ENCODE measurements at regions not wholly inside any gene's neighbourhood (a gene's known extent, or its start where the extent isn't known, plus 50 kb on each side); places are given as distances from the start of the nearest gene placed in this dataset.
"Not testable (repeated sequence)": the region's sequence is repeated elsewhere in the genome, so short reads cannot be mapped to it uniquely, and the experiment has no call there.

GRCh38 chr1:5140136-5140535, 485.7 kb downstream of the AJAP1 start:
- no peak for DNase-seq (ENCODE audit: low spot score)

DNA sequence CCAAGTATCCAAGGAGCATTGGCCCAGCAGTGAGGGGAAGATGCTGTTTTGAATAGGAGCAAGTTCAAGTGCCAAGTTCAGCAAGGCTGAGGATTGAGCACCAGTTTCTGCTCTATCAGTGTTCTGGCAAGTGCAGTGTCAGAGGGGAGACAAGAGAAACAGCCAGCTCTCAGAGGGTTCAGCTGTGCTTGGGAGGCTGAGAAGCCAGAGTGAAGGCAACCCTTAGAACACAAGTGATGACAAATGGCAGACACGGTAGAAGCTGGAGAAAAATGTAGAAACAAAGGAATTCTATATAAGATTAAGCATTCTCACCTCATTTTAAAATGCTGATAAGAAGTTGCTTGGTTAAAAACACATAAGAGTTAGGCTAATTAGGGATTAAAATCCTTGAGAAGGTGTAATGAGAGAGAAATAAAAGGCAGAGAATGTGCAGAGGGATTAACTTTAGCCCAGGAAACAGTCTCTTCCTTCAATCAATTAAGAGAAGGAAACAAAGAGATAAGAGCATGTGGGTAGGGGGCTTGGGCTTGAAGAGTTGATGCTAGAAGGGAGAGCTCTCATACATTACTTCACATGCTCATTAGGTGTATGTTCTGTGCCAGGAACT, 475.4 kb downstream of the AJAP1 start:
- DNase-seq (ENCODE audit: low spot score): no peak

GRCh38 chr1:5125208-5125607, 470.8 kb downstream of the AJAP1 start:
- no peak for DNase-seq (ENCODE audit: low spot score)

- no peak for DNase-seq (ENCODE audit: low spot score)
Observed at GRCh38 chr1:5120559-5120958, 466.1 kb downstream of the AJAP1 start.

- DNase-seq (ENCODE audit: low spot score): no peak
Observed at GRCh38 chr1:5119366-5120234, 465.2 kb downstream of the AJAP1 start.

- DNase-seq (ENCODE audit: low spot score): not testable (repeated sequence)
Observed at GRCh38 chr1:5118771-5119170, 464.4 kb downstream of the AJAP1 start.

DNA sequence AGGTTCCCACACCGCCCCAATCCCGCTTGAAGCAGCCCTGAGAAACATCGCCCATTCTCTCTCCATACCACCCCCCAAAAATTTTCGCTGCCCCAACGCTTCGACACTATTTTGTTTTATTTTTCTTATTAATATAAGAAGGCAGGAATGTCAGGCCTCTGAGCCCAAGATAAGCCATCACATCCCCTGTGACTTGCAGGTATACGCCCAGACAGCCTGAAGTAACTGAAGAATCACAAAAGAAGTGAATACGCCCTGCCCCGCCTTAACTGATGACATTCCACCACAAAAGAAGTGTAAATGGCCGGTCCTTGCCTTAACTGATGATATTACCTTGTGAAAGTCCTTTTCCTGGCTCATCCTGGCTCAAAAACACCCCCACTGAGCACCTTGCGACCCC, 463.9 kb downstream of the AJAP1 start:
- not testable (repeated sequence) for DNase-seq (ENCODE audit: low spot score)

DNA sequence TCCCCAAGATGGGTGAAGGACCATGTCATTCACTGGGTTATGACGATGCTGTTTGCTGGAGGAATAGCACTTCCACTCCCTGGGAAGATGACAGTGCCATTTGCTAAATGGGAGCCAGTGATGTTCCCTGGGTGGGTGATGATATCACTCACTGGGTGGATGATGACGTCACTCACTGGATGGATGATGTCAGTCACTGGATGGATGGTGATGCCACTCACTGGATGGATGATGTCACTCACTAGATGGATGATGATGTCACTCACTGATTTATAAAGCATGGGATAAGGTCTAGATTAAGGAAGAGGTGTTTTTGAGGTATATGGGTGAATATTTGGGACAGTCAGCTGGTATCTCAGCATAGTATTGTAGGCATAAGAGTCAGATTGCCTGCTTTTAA, 457.2 kb downstream of the AJAP1 start:
- no peak for DNase-seq (ENCODE audit: low spot score)

- no peak for DNase-seq (ENCODE audit: low spot score)
Observed at GRCh38 chr1:5110508-5110907, 456.1 kb downstream of the AJAP1 start.

DNA sequence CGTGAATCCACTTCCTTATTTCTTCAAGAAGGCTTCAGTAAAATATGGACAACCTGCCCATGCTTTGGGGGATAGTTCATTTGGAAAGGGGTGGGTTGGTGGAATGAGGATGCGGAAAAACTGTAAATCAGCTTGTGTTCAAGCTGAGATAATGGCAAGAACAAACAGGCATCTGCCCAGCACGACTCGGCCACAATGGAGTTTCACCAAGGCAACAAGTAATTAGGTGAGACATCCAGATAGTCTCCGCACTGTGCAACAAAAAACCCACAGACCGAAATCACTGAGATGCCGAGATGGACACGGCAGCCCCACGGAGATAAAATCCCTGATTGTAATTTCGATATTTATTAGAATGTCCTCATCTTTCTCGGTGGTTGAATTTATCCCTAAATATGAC, 455.2 kb downstream of the AJAP1 start:
- DNase-seq (ENCODE audit: low spot score): no peak

GRCh38 chr1:5108740-5109139, 454.3 kb downstream of the AJAP1 start:
- DNase-seq (ENCODE audit: low spot score): no peak

GRCh38 chr1:5105744-5106143, 451.3 kb downstream of the AJAP1 start:
- no peak for DNase-seq (ENCODE audit: low spot score)

DNA sequence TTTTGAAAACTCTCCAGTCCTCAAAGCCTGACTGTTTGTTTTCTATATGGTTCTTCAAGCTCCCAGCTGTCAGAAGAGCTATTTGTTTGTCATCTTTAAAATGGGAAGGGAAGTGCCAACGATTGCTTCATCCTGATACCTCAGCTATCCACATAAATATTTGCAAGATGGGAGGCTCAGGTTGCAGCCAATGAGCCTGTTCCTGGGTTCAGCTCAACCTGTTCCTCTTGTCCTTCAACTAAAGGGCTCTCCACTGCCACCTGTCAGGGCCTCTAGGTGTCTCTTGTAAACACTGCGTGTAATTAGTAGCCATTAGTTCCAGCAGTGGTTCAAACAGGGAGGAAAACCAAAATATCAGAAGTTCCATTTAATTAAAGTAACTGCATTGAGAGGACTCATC, 445.1 kb downstream of the AJAP1 start:
- DNase-seq (ENCODE audit: low spot score): no peak

DNA sequence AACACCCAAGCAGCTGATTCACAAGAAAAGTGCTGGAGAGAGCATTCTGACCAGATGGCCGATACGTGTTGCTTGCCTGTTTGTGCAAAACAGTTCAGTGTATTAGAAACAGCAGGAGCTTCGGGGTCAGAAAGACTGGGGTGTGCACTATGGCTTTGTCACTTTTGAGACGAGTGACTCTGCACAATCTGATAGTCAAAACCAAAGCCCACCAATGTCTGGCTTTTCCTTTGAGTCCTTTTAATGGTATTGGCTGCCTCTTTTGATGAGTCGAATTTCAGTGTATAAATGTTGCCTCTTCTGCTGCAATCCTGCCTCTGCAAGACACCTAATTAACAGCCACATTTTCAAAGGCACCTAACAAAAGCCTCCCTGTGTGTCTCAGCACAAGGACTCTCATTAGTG, 444.6 kb downstream of the AJAP1 start:
- no peak for DNase-seq (ENCODE audit: low spot score)

DNA sequence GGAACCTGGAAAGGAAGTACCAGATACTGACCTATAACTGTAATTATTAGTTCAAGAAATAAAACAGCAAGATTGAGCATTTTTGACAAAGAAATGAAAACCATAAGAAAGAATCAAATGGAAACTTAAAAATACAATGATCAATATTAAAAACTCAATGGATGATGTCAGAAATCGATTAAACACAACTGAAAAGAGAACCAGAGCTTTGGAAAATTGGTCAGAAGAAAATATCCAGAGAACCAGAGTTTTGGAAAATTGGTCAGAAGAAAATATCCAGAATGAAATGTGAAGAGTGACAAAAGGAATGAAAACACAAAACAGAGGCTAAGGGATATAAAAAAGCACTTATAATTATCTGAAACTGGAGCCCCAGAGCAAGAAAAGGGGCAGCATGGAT, 438.6 kb downstream of the AJAP1 start:
- DNase-seq (ENCODE audit: low spot score): no peak

DNA sequence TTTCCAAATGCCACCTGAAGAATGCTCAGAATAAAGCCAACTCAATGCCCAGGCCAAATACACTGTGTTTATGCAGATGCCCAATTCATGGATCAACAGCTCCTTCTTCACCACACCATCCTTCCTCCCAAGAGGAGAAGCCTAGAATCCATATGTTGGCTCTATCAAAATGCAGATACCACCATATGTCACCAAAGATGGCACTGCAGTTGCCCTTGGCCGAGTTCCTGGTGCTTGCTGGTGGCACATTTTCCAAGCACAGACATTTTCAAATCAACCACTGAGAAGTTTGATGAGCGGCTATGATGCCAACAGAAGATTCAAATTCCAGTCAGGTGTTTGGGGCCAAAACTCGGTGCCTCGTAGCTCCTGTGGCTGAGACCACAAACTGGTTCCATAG, 430.3 kb downstream of the AJAP1 start:
- DNase-seq (ENCODE audit: low spot score): no peak

DNA sequence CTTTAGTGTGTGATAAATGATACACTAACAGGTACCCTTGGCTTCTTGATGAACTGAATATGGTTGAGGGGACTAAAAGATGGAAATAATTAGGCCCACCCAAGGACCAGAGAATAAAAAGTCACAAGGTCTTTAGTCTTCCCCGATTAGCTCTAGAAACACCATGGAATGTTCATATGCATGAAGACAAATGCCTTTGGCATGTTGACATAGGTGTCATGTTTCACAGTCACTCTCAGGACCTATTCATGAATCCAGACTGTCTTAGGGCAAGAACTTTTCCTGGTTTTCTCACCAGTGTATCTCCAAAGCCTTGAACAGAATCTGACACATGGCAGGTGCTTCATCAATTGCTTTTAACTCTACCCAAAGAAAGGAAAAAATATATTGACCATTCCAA, 412.8 kb downstream of the AJAP1 start:
- DNase-seq (ENCODE audit: low spot score): no peak

- no peak for DNase-seq (ENCODE audit: low spot score)
Observed at GRCh38 chr1:5053744-5054143, 399.3 kb downstream of the AJAP1 start.

DNA sequence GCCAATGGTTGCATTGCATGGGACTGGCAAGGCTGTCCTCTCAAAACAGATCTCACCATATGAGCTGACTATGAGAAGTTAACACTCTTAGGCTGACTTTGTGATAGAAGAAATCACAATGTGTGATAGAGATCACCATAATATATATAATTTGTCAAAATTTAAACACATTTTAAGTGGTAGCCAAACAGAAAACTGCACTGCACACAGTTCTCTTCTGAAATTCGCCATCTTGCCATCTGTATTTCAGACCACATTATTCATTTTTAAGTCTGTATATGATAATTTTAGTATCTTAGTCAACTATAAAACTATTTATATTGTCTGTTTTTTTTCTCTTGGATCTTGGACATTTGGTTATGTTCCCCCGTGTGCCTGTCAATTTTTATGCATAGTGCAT, 374.7 kb downstream of the AJAP1 start:
- no peak for DNase-seq (ENCODE audit: low spot score)

DNA sequence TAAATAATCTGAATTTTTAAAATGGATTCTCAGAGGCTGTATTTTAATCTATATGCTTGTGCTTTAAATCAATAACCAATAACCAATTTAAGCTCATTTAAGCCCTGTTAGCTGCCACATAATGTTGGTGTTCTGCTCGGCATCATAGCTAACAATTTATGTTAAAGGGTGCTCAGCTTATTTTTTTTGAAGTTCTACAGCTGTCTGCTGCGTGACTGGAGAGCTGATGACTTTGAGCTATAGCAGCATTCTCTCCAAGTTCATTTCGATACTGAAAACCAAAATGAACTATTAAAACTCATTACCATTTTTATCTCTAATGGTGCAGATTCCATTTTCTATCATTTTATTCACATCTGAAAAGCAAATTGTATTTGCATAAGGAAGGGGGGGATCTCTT, 357.8 kb downstream of the AJAP1 start:
- no peak for DNase-seq (ENCODE audit: low spot score)

GRCh38 chr1:5010656-5011055, 356.2 kb downstream of the AJAP1 start:
- no peak for DNase-seq (ENCODE audit: low spot score)

GRCh38 chr1:5010236-5010635, 355.8 kb downstream of the AJAP1 start:
- no peak for DNase-seq (ENCODE audit: low spot score)

- DNase-seq (ENCODE audit: low spot score): no peak
Observed at GRCh38 chr1:5009376-5010065, 355.1 kb downstream of the AJAP1 start.
